ENCODE measurements at regions not wholly inside any gene's neighbourhood (a gene's known extent, or its start where the extent isn't known, plus 50 kb on each side); places are given as distances from the start of the nearest gene placed in this dataset.

- Histone ChIP-seq H3F3A (ENCODE audit: insufficient read depth, low read depth) (no peaks in the 10 kb centered on the region), H3K79me2 (ENCODE audit: low read depth) (no peaks in the 10 kb centered on the region), H3K4me3 (no peak overlapping the region), H3K27ac (no peak overlapping the region), H4K20me1 (ENCODE audit: insufficient read depth) (no peaks in the 10 kb centered on the region), H3K4me2 (no peak overlapping the region), H3K36me3 (ENCODE audit: low read depth) (no peaks in the 10 kb centered on the region), H2AFZ (no peak overlapping the region), H3K9me3 (ENCODE audit: insufficient read depth, low read depth) (no peaks in the 10 kb centered on the region), H3K4me1 (replicated peaks; ENCODE audit: insufficient read depth) (no peaks in the 10 kb centered on the region), H3K27me3 (ENCODE audit: insufficient read depth, low read depth) (no peaks in the 10 kb centered on the region), H3K9me2 (ENCODE audit: insufficient read depth) (0 out of 2 replicates have a peak, but pooled peaks cover 4% of the 10 kb centered on the region)
- no TSS peak for BruUV-seq (replicated peaks)
- POLR2A ChIA-PET (ENCODE audit: unreplicated experiment), result no interaction called here
- CTCF ChIA-PET, result no interaction called here
- DNase-seq, result no peak
- no peak for TF ChIP-seq EZH2 (IDR thresholded peaks at IDR 0.05; ENCODE audit: low read depth)
- TF ChIP-seq CTCF (conservative IDR thresholded peaks at IDR 0.05), result no peak
- intact Hi-C loops (cut with micrococcal nuclease; ENCODE audit: unreplicated experiment), result no loop called here
Measured at GRCh38 chr1:114222920-114223319, 69.3 kb upstream of the SYT6 start.

DNA sequence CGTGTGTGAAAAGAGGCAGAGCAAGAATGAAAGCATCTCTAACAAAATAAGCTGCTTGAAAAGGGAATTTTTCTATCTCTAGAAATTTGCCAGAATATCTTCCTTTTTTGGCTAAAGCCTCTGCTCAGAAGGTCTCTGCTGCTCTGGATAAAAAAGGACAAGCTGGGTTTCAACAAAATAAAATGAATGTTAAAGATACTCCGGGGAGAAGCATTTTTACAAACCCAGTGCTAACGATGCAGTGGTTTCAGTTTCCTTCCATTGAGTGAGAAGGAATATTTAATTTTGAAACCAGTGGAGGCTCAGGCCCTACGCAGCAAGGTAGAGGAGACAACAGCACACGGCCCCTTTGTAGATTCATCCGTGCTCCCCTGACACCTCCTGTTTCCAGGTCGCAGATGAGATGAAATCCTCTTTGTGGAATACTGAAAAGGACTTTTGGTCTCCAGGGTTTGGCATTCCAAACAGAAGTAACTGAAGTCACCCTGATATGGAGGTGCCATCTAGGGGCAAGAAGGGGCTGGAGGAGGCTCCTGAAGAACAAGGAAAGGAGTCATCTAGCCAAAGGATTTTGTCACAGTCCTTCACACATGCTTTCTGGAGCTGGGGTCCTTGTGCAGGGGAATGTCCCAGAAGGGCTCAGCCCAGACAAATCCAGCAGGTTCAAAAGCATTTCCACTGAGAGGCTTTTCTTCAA, 65.7 kb upstream of the SYT6 start:
- Histone ChIP-seq H3K4me2 (no peak overlapping the region), H3K79me2 (ENCODE audit: low read depth) (no peaks in the 10 kb centered on the region), H3K4me1 (replicated peaks; ENCODE audit: insufficient read depth) (no peaks in the 10 kb centered on the region), H3F3A (ENCODE audit: insufficient read depth, low read depth) (no peaks in the 10 kb centered on the region), H3K27me3 (ENCODE audit: insufficient read depth, low read depth) (no peaks in the 10 kb centered on the region), H3K9me2 (ENCODE audit: insufficient read depth) (no peaks in the 10 kb centered on the region), H3K36me3 (ENCODE audit: low read depth) (no peaks in the 10 kb centered on the region), H2AFZ (no peak overlapping the region), H4K20me1 (ENCODE audit: insufficient read depth) (no peaks in the 10 kb centered on the region), H3K4me3 (no peak overlapping the region), H3K27ac (no peak overlapping the region), H3K9me3 (ENCODE audit: insufficient read depth, low read depth) (no peaks in the 10 kb centered on the region)
- TF ChIP-seq EZH2 (IDR thresholded peaks at IDR 0.05; ENCODE audit: low read depth), result no peak
- peak; percentile 58 for TF ChIP-seq CTCF (conservative IDR thresholded peaks at IDR 0.05)
- ChIA-PET CTCF (no interaction called here), POLR2A (ENCODE audit: unreplicated experiment) (no interaction called here)
- intact Hi-C loops (cut with micrococcal nuclease; ENCODE audit: unreplicated experiment), result loop anchor here (1.0 kb wide), 1 partner anchor 240 kb away; the partner anchor contains the start of gene OLFML3
- DNase-seq, result peak in 1 of 2 experiments; percentile 2
- no TSS peak for BruUV-seq (replicated peaks)

DNA sequence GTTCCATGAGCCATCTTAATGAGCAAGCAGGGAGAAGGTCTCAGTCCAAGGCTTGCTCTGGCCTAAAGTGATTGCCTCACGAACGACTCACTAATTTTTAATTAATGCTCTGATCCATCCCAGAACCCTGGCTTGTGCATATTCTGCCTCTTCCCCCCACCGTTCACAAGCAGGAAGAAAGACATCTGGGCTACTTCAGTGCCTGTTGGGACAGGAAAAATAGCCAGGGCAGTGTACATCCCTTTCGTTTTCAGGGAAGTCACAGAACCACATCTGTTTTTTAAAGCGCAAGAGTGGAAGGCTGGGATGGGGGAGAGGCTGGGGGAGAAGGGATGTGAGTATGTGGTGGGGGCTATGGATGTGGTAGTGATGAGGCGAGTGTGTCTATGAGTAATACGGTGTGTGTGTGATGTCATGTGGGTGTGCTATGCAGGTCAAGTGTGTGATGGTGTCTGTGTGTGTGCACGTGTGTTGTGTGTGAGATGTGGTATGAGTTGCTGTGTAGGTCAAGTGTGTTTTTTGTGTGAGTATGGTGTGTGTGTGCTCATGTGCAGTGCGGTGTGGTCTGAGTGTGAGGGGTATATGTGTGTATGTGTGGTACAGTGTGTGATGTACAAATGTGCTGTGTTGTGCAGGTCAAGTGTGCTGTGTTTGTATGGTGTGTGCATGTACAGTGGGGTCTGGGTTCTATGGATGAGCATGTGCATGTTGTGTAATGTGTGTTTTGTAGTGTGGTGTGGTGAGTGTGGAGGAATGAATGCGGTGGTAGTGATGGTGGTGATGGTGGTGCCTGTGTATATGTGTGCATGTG, 64.9 kb upstream of the SYT6 start:
- POLR2A ChIA-PET (ENCODE audit: unreplicated experiment), result no interaction called here

More for the DNA sequence above, 64.9 kb upstream of the SYT6 start:
- no peaks in the 10 kb centered on the region for H3K9me2 ChIP-seq (ENCODE audit: insufficient read depth)
- H3K27me3 ChIP-seq (ENCODE audit: insufficient read depth, low read depth), result no peaks in the 10 kb centered on the region
- no peaks in the 10 kb centered on the region for H3K4me1 ChIP-seq (replicated peaks; ENCODE audit: insufficient read depth)
- no peaks in the 10 kb centered on the region for H3K79me2 ChIP-seq (ENCODE audit: low read depth)
- H3K9me3 ChIP-seq (ENCODE audit: insufficient read depth, low read depth), result no peaks in the 10 kb centered on the region
- H3K27ac ChIP-seq, result no peak overlapping the region
- H3K36me3 ChIP-seq (ENCODE audit: low read depth), result no peaks in the 10 kb centered on the region
- intact Hi-C loops (cut with micrococcal nuclease; ENCODE audit: unreplicated experiment), result loop anchor here (1.0 kb wide), 1 partner anchor 239 kb away; the partner anchor contains the start of gene OLFML3
- no peak for DNase-seq
- H2AFZ ChIP-seq, result no peak overlapping the region
- CTCF ChIA-PET, result no interaction called here
- BruUV-seq (replicated peaks), result no TSS peak
- H3K4me3 ChIP-seq, result no peak overlapping the region
- no peak overlapping the region for H3K4me2 ChIP-seq
- TF ChIP-seq EZH2 (IDR thresholded peaks at IDR 0.05; ENCODE audit: low read depth) (no peak), CTCF (conservative IDR thresholded peaks at IDR 0.05) (no peak)
- no peaks in the 10 kb centered on the region for H3F3A ChIP-seq (ENCODE audit: insufficient read depth, low read depth)
- no peaks in the 10 kb centered on the region for H4K20me1 ChIP-seq (ENCODE audit: insufficient read depth)

Data from PC-9 (cell line).